ENCODE measurements at regions not wholly inside any gene's neighbourhood (a gene's known extent, or its start where the extent isn't known, plus 50 kb on each side); places are given as distances from the start of the nearest gene placed in this dataset.

GRCh38 chr10:33721509-33721908 lies 387.0 kb upstream of the NRP1 start:
- DNase-seq (ENCODE audit: low read depth) = no peak
- no peak overlapping the region for H3K4me3 ChIP-seq (ENCODE audit: low read length)
- TF ChIP-seq CTCF (IDR thresholded peaks at IDR 0.05; ENCODE audit: insufficient read depth, low read depth, low read length, missing control alignments) = no peak

GRCh38 chr10:33720161-33720560 lies 385.7 kb upstream of the NRP1 start:
- TF ChIP-seq CTCF (IDR thresholded peaks at IDR 0.05; ENCODE audit: insufficient read depth, low read depth, low read length, missing control alignments) = no peak
- H3K4me3 ChIP-seq (ENCODE audit: low read length) = no peak overlapping the region

GRCh38 chr10:33719005-33719703 lies 384.7 kb upstream of the NRP1 start:
- no peak overlapping the region for H3K4me3 ChIP-seq (ENCODE audit: low read length)
- TF ChIP-seq CTCF (IDR thresholded peaks at IDR 0.05; ENCODE audit: insufficient read depth, low read depth, low read length, missing control alignments) = no peak
- no peak for DNase-seq (ENCODE audit: low read depth)

More at GRCh38 chr10:33720161-33720560, 385.7 kb upstream of the NRP1 start:
- DNase-seq (ENCODE audit: low read depth) = no peak

- no peak for TF ChIP-seq CTCF (IDR thresholded peaks at IDR 0.05; ENCODE audit: insufficient read depth, low read depth, low read length, missing control alignments)
- DNase-seq (ENCODE audit: low read depth) = no peak
- H3K4me3 ChIP-seq (ENCODE audit: low read length) = no peak overlapping the region
These were observed 382.2 kb upstream of the NRP1 start for GRCh38 chr10:33716501-33717267.

- no peak for DNase-seq (ENCODE audit: low read depth)
- TF ChIP-seq CTCF (IDR thresholded peaks at IDR 0.05; ENCODE audit: insufficient read depth, low read depth, low read length, missing control alignments) = no peak
- no peak overlapping the region for H3K4me3 ChIP-seq (ENCODE audit: low read length)
These were observed 381.0 kb upstream of the NRP1 start for GRCh38 chr10:33715303-33715975.

GRCh38 chr10:33712825-33713224 lies 378.4 kb upstream of the NRP1 start:
- no peak for TF ChIP-seq CTCF (IDR thresholded peaks at IDR 0.05; ENCODE audit: insufficient read depth, low read depth, low read length, missing control alignments)
- H3K4me3 ChIP-seq (ENCODE audit: low read length) = no peak overlapping the region
- no peak for DNase-seq (ENCODE audit: low read depth)

Measured in epithelial cell of esophagus (primary cell).